Calu3 (cell line): ENCODE measurements at regions not wholly inside any gene's neighbourhood (a gene's known extent, or its start where the extent isn't known, plus 50 kb on each side); places are given as distances from the start of the nearest gene placed in this dataset.

Experiments
- BruUV-seq: library from RNA; stranded (reverse); fragments of 400-500 nt; replicated peaks from 2 replicates; lab custom pipeline; 2021; lab: Mats Ljungman, UMichigan
- CTCF ChIA-PET: fragments of 300-600 bp; sonication (Branson Sonifier 250); formaldehyde crosslinking; loops from one replicate; lab custom pipeline; 2022; ENCODE audit warnings: antibody characterized with exemption; lab: Charles Lee
- DNase-seq: peaks from one replicate; pipeline ENCODE4 v3.0.0; 2022
- H3K27ac Mint-ChIP-seq: one replicate; pipeline ENCODE4 v1.8.0; 2022; ENCODE audit warnings: mixed read lengths; ENCODE audit not compliant: unreplicated experiment
- H3K27me3 Mint-ChIP-seq: one replicate; pipeline ENCODE4 v1.8.0; 2022; ENCODE audit warnings: mixed read lengths; ENCODE audit not compliant: unreplicated experiment
- H3K36me3 Mint-ChIP-seq: one replicate; pipeline ENCODE4 v1.8.0; 2022; ENCODE audit warnings: mild to moderate bottlenecking, moderate library complexity, mixed read lengths; ENCODE audit not compliant: insufficient read depth, unreplicated experiment
- H3K4me1 Mint-ChIP-seq: one replicate; pipeline ENCODE4 v1.8.0; 2022; ENCODE audit warnings: mild to moderate bottlenecking, low read depth, mixed read lengths; ENCODE audit not compliant: unreplicated experiment
- H3K4me3 Mint-ChIP-seq: one replicate; pipeline ENCODE4 v1.8.0; 2022; ENCODE audit warnings: mild to moderate bottlenecking, low read depth, moderate library complexity, mixed read lengths; ENCODE audit not compliant: unreplicated experiment
- H3K9me3 Mint-ChIP-seq: one replicate; pipeline ENCODE4 v1.8.0; 2022; ENCODE audit warnings: low read depth, mixed read lengths; ENCODE audit not compliant: unreplicated experiment
- CTCF ChIP-seq: fragments of 200-600 bp; IDR thresholded peaks from one replicate; pipeline ENCODE4 v1.8.0; 2022; ENCODE audit warnings: antibody characterized with exemption; ENCODE audit not compliant: unreplicated experiment
- intact Hi-C: fragments of 100-400 bp; cut with micrococcal nuclease; formaldehyde crosslinking; loops from one replicate; pipeline ENCODE4 v1.10.0; 2022; ENCODE audit not compliant: unreplicated experiment

GRCh38 chr1:117757668-117758067 is 151.8 kb downstream of the TENT5C start:
- H3K4me3 Mint-ChIP-seq, result no peak overlapping the region
- DNase-seq, result no peak
- no peaks in the 10 kb centered on the region for H3K9me3 Mint-ChIP-seq
- no peak for TF ChIP-seq CTCF
- intact Hi-C loops, result loop anchor here (1.0 to 2.0 kb wide), 2 partner anchors 223 to 245 kb away; no protein-coding TSS in a partner anchor
- CTCF ChIA-PET, result interaction anchor here (1.3 kb wide), 1 partner anchor 245 kb away, joined by 3 read pairs; no protein-coding TSS in a partner anchor
- H3K4me1 Mint-ChIP-seq, result no peaks in the 10 kb centered on the region
- H3K36me3 Mint-ChIP-seq, result no peaks in the 10 kb centered on the region
- peaks cover 32% of the 10 kb centered on the region for H3K27me3 Mint-ChIP-seq
- H3K27ac Mint-ChIP-seq, result no peak overlapping the region
- no TSS peak for BruUV-seq

DNA sequence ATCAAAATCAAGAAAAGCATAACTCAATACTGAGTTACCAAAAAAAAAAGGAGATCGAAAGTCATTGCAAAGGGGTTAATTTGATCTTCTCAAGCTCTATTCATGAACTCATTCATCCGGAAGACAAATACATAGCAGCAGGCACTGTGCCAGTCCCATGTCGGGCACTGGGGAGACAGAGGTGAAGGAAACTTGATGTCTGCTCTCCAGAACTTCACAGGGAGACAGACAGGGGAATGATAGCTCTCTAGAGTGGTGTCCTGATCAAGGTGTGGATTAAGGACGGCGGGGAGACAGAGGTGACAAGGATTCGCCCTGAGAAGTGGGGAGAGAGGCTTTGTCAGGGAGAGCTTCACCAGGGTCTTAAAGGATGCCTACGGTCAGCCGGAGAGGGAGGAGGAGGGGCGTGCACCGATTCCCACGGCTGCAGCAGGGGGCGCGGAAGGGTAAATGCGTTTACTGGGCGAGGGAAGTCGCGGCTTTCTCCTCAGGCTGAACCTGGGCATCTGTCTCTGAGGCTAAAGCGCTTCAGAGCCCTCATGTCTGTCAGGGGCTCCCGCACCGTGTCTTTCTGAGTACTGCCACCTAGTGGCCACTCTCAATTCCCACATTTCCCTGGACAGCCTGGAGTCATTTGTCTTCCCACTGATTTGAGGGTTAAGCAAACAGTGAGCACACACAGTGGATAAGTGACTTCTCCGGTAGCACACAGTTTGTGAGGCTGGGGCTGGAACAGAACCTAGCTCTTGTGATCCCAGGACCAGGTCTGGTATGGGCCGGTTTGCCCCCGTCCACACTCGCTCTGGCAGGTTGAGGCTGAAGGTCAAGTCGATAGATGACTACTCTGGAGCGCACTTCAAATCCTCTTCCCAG is 152.8 kb downstream of the TENT5C start:
- peak; percentile 60 for TF ChIP-seq CTCF
- CTCF ChIA-PET, result interaction anchor here (1.0 to 1.3 kb wide), 2 partner anchors 224 to 246 kb away, joined by 3 to 6 read pairs; no protein-coding TSS in a partner anchor

GRCh38 chr1:117759535-117759934 is 153.7 kb downstream of the TENT5C start:
- Mint-ChIP-seq H3K27ac (no peak overlapping the region), H3K9me3 (no peaks in the 10 kb centered on the region), H3K27me3 (peaks cover 21% of the 10 kb centered on the region), H3K4me1 (no peaks in the 10 kb centered on the region), H3K4me3 (no peak overlapping the region), H3K36me3 (no peaks in the 10 kb centered on the region)
- CTCF ChIA-PET, result interaction anchor here (0.6 kb wide), 1 partner anchor 10 kb away, joined by 3 read pairs; no protein-coding TSS in a partner anchor
- intact Hi-C loops, result loop anchor here (2.0 kb wide), 1 partner anchor 225 kb away; no protein-coding TSS in a partner anchor
- no peak for DNase-seq
- no peak for TF ChIP-seq CTCF
- BruUV-seq, result no TSS peak

More for the DNA sequence above, 152.8 kb downstream of the TENT5C start:
- BruUV-seq, result no TSS peak
- H3K36me3 Mint-ChIP-seq, result no peaks in the 10 kb centered on the region
- peaks cover 24% of the 10 kb centered on the region for H3K27me3 Mint-ChIP-seq
- intact Hi-C loops, result loop anchor here (1.0 to 2.0 kb wide), 2 partner anchors 224 to 246 kb away; no protein-coding TSS in a partner anchor
- peak overlapping the region; percentile 65 for H3K4me3 Mint-ChIP-seq
- H3K27ac Mint-ChIP-seq, result no peak overlapping the region
- peak; percentile 63 for DNase-seq
- no peaks in the 10 kb centered on the region for H3K4me1 Mint-ChIP-seq
- H3K9me3 Mint-ChIP-seq, result no peaks in the 10 kb centered on the region

DNA sequence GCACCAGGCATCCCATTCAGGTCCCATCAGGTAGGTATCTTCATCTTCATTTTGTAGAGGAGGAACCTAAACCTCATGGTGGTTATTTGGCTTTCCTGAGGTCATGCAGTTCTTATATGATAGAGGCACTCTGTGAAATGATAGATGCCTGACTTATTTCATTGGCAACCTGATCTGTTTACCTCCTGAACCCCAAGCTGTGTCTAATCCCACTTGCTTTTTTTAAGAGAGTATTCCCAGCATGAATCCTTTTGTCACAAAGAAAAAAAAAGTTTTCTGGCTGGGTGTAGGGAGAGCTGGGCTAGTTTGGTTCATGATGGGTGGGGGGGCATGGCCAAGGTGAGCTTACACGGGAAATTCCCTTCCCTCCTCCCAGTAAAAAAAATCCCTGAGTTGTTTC is 154.2 kb downstream of the TENT5C start:
- no peak overlapping the region for H3K4me3 Mint-ChIP-seq
- peaks cover 21% of the 10 kb centered on the region for H3K27me3 Mint-ChIP-seq
- BruUV-seq, result no TSS peak
- H3K27ac Mint-ChIP-seq, result no peak overlapping the region
- intact Hi-C loops, result no loop called here
- no peak for DNase-seq
- CTCF ChIA-PET, result interaction anchor here (0.6 kb wide), 1 partner anchor 9 kb away, joined by 3 read pairs; no protein-coding TSS in a partner anchor
- no peaks in the 10 kb centered on the region for H3K9me3 Mint-ChIP-seq
- no peaks in the 10 kb centered on the region for H3K36me3 Mint-ChIP-seq
- no peaks in the 10 kb centered on the region for H3K4me1 Mint-ChIP-seq
- TF ChIP-seq CTCF, result no peak
